H1 (cell line): ENCODE measurements at regions not wholly inside any gene's neighbourhood (a gene's known extent, or its start where the extent isn't known, plus 50 kb on each side); places are given as distances from the start of the nearest gene placed in this dataset.

Experiments
- CTCF ChIA-PET: fragments of 300-600 bp; sonication (Branson Sonifier 250); formaldehyde crosslinking; loops from one replicate; lab custom pipeline; 2021; ENCODE audit not compliant: partially characterized antibody; lab: Charles Lee
- POLR2A ChIA-PET: fragments of 300-600 bp; sonication (Branson Sonifier 250); formaldehyde crosslinking; loops from one replicate; lab custom pipeline; 2021; ENCODE audit warnings: inconsistent platforms; ENCODE audit not compliant: partially characterized antibody; lab: Charles Lee
- DNase-seq, 2 experiments: peaks; one replicate each; pipeline versions ENCODE4 v3.0.0 to v3.0.0-alpha.2; 2010 to 2022; ENCODE audit warnings: low spot score in 2 of 2, low read depth in 1 of 2, mixed read lengths in 1 of 2
- FAIRE-seq: peaks from 2 replicates; lab custom pipeline; 2011; peaks lifted over from hg19 to GRCh38; lab: Jason Lieb, UNC
- H2AFZ ChIP-seq: 2 replicates; pipeline ENCODE4 v1.8.1; 2012; ENCODE audit warnings: low read length, inconsistent platforms
- H2AK5ac ChIP-seq: 2 replicates; pipeline ENCODE4 v1.6.1; 2013; ENCODE audit warnings: low read depth, low read length
- H2BK120ac ChIP-seq: replicated peaks from 2 replicates; pipeline ENCODE3; 2013; ENCODE audit warnings: low read depth, low read length, inconsistent platforms
- H2BK12ac ChIP-seq: 2 replicates; pipeline ENCODE4 v1.6.1; 2013; ENCODE audit warnings: low read depth, low read length
- H2BK15ac ChIP-seq: 2 replicates; pipeline ENCODE4 v1.6.1; 2013; ENCODE audit warnings: low read length
- H2BK20ac ChIP-seq: 2 replicates; pipeline ENCODE4 v1.6.1; 2013; ENCODE audit warnings: low read length
- H2BK5ac ChIP-seq: 2 replicates; pipeline ENCODE4 v1.6.1; 2013; ENCODE audit warnings: low read depth, low read length
- H3K14ac ChIP-seq: 2 replicates; pipeline ENCODE4 v1.6.1; 2013; ENCODE audit warnings: inconsistent platforms; ENCODE audit not compliant: insufficient read length
- H3K18ac ChIP-seq: 2 replicates; pipeline ENCODE4 v1.6.1; 2013; ENCODE audit warnings: low read length; ENCODE audit errors: extremely low read depth
- H3K23ac ChIP-seq: 2 replicates; pipeline ENCODE4 v1.6.1; 2013; ENCODE audit warnings: inconsistent platforms; ENCODE audit not compliant: insufficient read length
- H3K23me2 ChIP-seq: 2 replicates; pipeline ENCODE4 v1.6.1; 2013; ENCODE audit warnings: low read depth, low read length
- H3K27ac ChIP-seq: 2 replicates; pipeline ENCODE4 v1.6.1; 2011; ENCODE audit warnings: low read depth, low read length, inconsistent platforms
- H3K27me3 ChIP-seq, 4 experiments: replicated peaks in 1 of 4; 1 replicate in 1 of 4; 2 replicates in 3 of 4; pipeline versions ENCODE4 v1.6.1 to v1.8.1; 2011 to 2013; ENCODE audit warnings: low read length in 3 of 4, mild to moderate bottlenecking in 3 of 4, inconsistent platforms in 2 of 4, mixed read lengths in 2 of 4, moderate library complexity in 1 of 4; ENCODE audit not compliant: control insufficient read depth in 3 of 4, insufficient read depth in 3 of 4; ENCODE audit errors: extremely low read depth in 1 of 4
- H3K36me3 ChIP-seq, 4 experiments: 2 replicates each; pipeline versions ENCODE4 v1.6.1 to v1.8.1; 2011 to 2013; ENCODE audit warnings: mild to moderate bottlenecking in 4 of 4, low read length in 3 of 4, moderate library complexity in 2 of 4, control low read depth in 1 of 4, inconsistent platforms in 1 of 4; ENCODE audit not compliant: insufficient read depth in 4 of 4, control insufficient read depth in 2 of 4
- H3K4ac ChIP-seq: replicated peaks from 2 replicates; pipeline ENCODE3; 2013; ENCODE audit warnings: low read length, low read depth, mixed read lengths, inconsistent platforms; ENCODE audit not compliant: insufficient read length
- H3K4me1 ChIP-seq, 4 experiments: replicated peaks in 1 of 4; 1 replicate in 1 of 4; 2 replicates in 3 of 4; pipeline versions ENCODE4 v1.6.1 to v1.8.1; 2011 to 2013; ENCODE audit warnings: low read length in 3 of 4, inconsistent platforms in 2 of 4, mixed read lengths in 1 of 4; ENCODE audit not compliant: insufficient read depth in 4 of 4, control insufficient read depth in 3 of 4
- H3K4me2 ChIP-seq, 2 experiments: 2 replicates each; pipeline versions ENCODE4 v1.6.1 to v1.8.1; 2011 to 2013; ENCODE audit warnings: low read depth in 2 of 2, low read length in 2 of 2, control low read depth in 1 of 2, inconsistent platforms in 1 of 2, mild to moderate bottlenecking in 1 of 2; ENCODE audit not compliant: insufficient read depth in 1 of 2
- H3K4me3 ChIP-seq, 4 experiments: fragments of 200-600, 300-600 bp in 1 of 4; sonication (generic), shearing (Covaris generic), sonication (Bioruptor Twin) in 1 of 4; 2 replicates each; pipeline versions ENCODE4 v1.5.1 to v1.8.1; 2011 to 2016; ENCODE audit warnings: low read length in 4 of 4, low read depth in 3 of 4, control low read depth in 2 of 4, inconsistent platforms in 2 of 4, mild to moderate bottlenecking in 2 of 4, mixed read lengths in 1 of 4, moderate library complexity in 1 of 4; ENCODE audit not compliant: insufficient read depth in 2 of 4; ENCODE audit errors: extremely low read depth in 1 of 4
- H3K56ac ChIP-seq: replicated peaks from 2 replicates; pipeline ENCODE3; 2013; ENCODE audit warnings: low read depth, mild to moderate bottlenecking, mixed read lengths, low read length, inconsistent platforms; ENCODE audit not compliant: insufficient read length
- H3K79me1 ChIP-seq: 2 replicates; pipeline ENCODE4 v1.6.1; 2013; ENCODE audit warnings: low read depth, low read length, control low read depth
- H3K79me2 ChIP-seq, 2 experiments: 2 replicates each; pipeline versions ENCODE4 v1.6.1 to v1.8.1; 2012 to 2013; ENCODE audit warnings: low read length in 2 of 2, mild to moderate bottlenecking in 2 of 2, inconsistent platforms in 1 of 2; ENCODE audit not compliant: insufficient read depth in 2 of 2, control insufficient read depth in 1 of 2
- H3K9ac ChIP-seq, 4 experiments: replicated peaks in 1 of 4; 1 replicate in 1 of 4; 2 replicates in 3 of 4; pipeline versions ENCODE4 v1.6.1 to v1.8.1; 2011 to 2013; ENCODE audit warnings: low read depth in 3 of 4, low read length in 3 of 4, control low read depth in 2 of 4, mild to moderate bottlenecking in 2 of 4, moderate library complexity in 2 of 4, inconsistent platforms in 1 of 4; ENCODE audit errors: extremely low read depth in 1 of 4
- H3K9me3 ChIP-seq, 2 experiments: 2 replicates each; pipeline versions ENCODE4 v1.6.1 to v1.8.1; 2012 to 2013; ENCODE audit warnings: mild to moderate bottlenecking in 2 of 2, moderate library complexity in 2 of 2, control low read depth in 1 of 2, inconsistent platforms in 1 of 2, low read depth in 1 of 2, low read length in 1 of 2, mixed read lengths in 1 of 2; ENCODE audit not compliant: insufficient read depth in 2 of 2
- H4K20me1 ChIP-seq, 2 experiments: replicated peaks in 1 of 2; 2 replicates each; pipeline versions ENCODE3 to v1.8.1; 2011 to 2013; ENCODE audit warnings: inconsistent platforms in 2 of 2, low read length in 2 of 2, mild to moderate bottlenecking in 1 of 2; ENCODE audit not compliant: insufficient read depth in 2 of 2, control insufficient read depth in 1 of 2
- H4K5ac ChIP-seq: 2 replicates; pipeline ENCODE4 v1.6.1; 2013; ENCODE audit warnings: low read length, low read depth, mixed read lengths, inconsistent platforms; ENCODE audit not compliant: insufficient read length
- H4K8ac ChIP-seq: 2 replicates; pipeline ENCODE4 v1.8.0; 2013; ENCODE audit warnings: mild to moderate bottlenecking, moderate library complexity, low read length, inconsistent platforms; ENCODE audit not compliant: insufficient read depth; ENCODE audit errors: extremely low read depth
- H4K91ac ChIP-seq: replicated peaks from 2 replicates; pipeline ENCODE3; 2013; ENCODE audit warnings: low read length, mixed read lengths, inconsistent platforms; ENCODE audit not compliant: insufficient read length
- ATF3 ChIP-seq: IDR thresholded peaks from 2 replicates; pipeline ENCODE4 v1.6.1; 2011; ENCODE audit warnings: low read depth, mild to moderate bottlenecking, low read length; ENCODE audit not compliant: insufficient read depth
- BRCA1 ChIP-seq: IDR thresholded peaks from 2 replicates; pipeline ENCODE4 v1.6.1; 2012; ENCODE audit warnings: low read depth, low read length, improper control_type of control experiment
- CTBP2 ChIP-seq: IDR thresholded peaks from 2 replicates; pipeline ENCODE4 v1.7.0; 2011; ENCODE audit warnings: borderline replicate concordance, mild to moderate bottlenecking, moderate library complexity, mixed read lengths, low read length; ENCODE audit not compliant: insufficient read depth, insufficient read length
- EGR1 ChIP-seq: IDR thresholded peaks from 2 replicates; pipeline ENCODE4 v1.6.1; 2011; ENCODE audit warnings: low read depth, low read length, borderline replicate concordance
- EZH2 ChIP-seq: fragments of 200-600 bp; sonication (generic); IDR thresholded peaks from 2 replicates; pipeline ENCODE4 v1.7.1; 2012; ENCODE audit warnings: low read depth, mild to moderate bottlenecking, moderate library complexity, low read length, inconsistent platforms; ENCODE audit not compliant: severe bottlenecking
- HDAC2 ChIP-seq, 2 experiments: fragments of 300-600 bp in 1 of 2; sonication (generic) in 1 of 2; IDR thresholded peaks; 2 replicates each; pipeline ENCODE4 v1.6.1; 2011 to 2012; ENCODE audit warnings: low read depth in 2 of 2, low read length in 2 of 2, mild to moderate bottlenecking in 2 of 2, moderate library complexity in 2 of 2, borderline replicate concordance in 1 of 2, inconsistent platforms in 1 of 2
- KDM1A ChIP-seq: fragments of 200-600, 300-600 bp; sonication (generic); IDR thresholded peaks from 2 replicates; pipeline ENCODE4 v1.7.1; 2016; ENCODE audit warnings: mild to moderate bottlenecking, low read length, borderline replicate concordance
- KDM4A ChIP-seq: IDR thresholded peaks from one replicate; pipeline ENCODE4 v1.7.1; 2012; ENCODE audit warnings: low read depth, mild to moderate bottlenecking, moderate library complexity, low read length, inconsistent platforms; ENCODE audit not compliant: severe bottlenecking
- NRF1 ChIP-seq: IDR thresholded peaks from 2 replicates; pipeline ENCODE4 v1.6.1; 2011; ENCODE audit warnings: mild to moderate bottlenecking, low read depth, low read length, improper control_type of control experiment
- RBBP5 ChIP-seq: IDR thresholded peaks from 2 replicates; pipeline ENCODE4 v1.7.1; 2012; ENCODE audit warnings: low read depth, mild to moderate bottlenecking, inconsistent platforms, low read length, moderate library complexity, borderline replicate concordance
- SIRT6 ChIP-seq: IDR thresholded peaks from one replicate; pipeline ENCODE4 v1.7.1; 2012; ENCODE audit warnings: low read length, inconsistent platforms
- SIX5 ChIP-seq: IDR thresholded peaks from 2 replicates; pipeline ENCODE4 v1.6.1; 2011; ENCODE audit warnings: mild to moderate bottlenecking, low read depth, low read length
- SP2 ChIP-seq: IDR thresholded peaks from 2 replicates; pipeline ENCODE4 v1.6.1; 2012; ENCODE audit warnings: mild to moderate bottlenecking, low read length, inconsistent platforms
- SP4 ChIP-seq: IDR thresholded peaks from 2 replicates; pipeline ENCODE4 v1.6.1; 2012; ENCODE audit warnings: low read length, inconsistent platforms
- ZNF274 ChIP-seq: IDR thresholded peaks from 2 replicates; pipeline ENCODE4 v1.7.0; 2012; ENCODE audit warnings: low read length, borderline replicate concordance; ENCODE audit errors: extremely low read depth
- WGBS, 2 experiments: shearing (Covaris generic) in 1 of 2; methylation state at CpG; one replicate each; pipeline versions ENCODE4 v1.1.6 to v1.1.7; 2013 to 2015; ENCODE audit warnings: low lambda C conversion rate in 2 of 2, mixed read lengths in 2 of 2, inconsistent platforms in 1 of 2, low coverage in 1 of 2, missing lambda C conversion rate in 1 of 2; ENCODE audit not compliant: insufficient replicate concordance in 2 of 2, insufficient coverage in 1 of 2, insufficient read length in 1 of 2; ENCODE audit errors: extremely low coverage in 1 of 2, missing lambda C conversion rate in 1 of 2; 5-methylcytosine and 5-hydroxymethylcytosine counted together

GRCh38 chr3:77786216-77786615 is 746.3 kb downstream of the ROBO2 start:
- Histone ChIP-seq H3K36me3 (no peaks in the 10 kb centered on the region), H3K14ac (no peak overlapping the region), H3K27ac (no peak overlapping the region), H3K4ac (no peak overlapping the region), H3K56ac (no peak overlapping the region), H3K4me2 (no peak overlapping the region), H2BK5ac (no peak overlapping the region), H3K27me3 (no peaks in the 10 kb centered on the region), H2BK12ac (no peak overlapping the region), H2AK5ac (no peak overlapping the region), H2BK120ac (no peak overlapping the region), H3K23ac (no peak overlapping the region), H3K9ac (no peak overlapping the region), H2BK20ac (no peak overlapping the region), H4K91ac (no peak overlapping the region), H4K5ac (no peak overlapping the region), H3K23me2 (no peaks in the 10 kb centered on the region), H3K4me1 (peaks cover 0 to 2% (median 0%) of the 10 kb centered on the region in 4 experiments; a peak in 2 of 7 replicates), H2BK15ac (no peak overlapping the region), H2AFZ (no peak overlapping the region), H3K9me3 (no peaks in the 10 kb centered on the region), H3K79me1 (no peaks in the 10 kb centered on the region), H4K20me1 (no peaks in the 10 kb centered on the region), H4K8ac (no peak overlapping the region), H3K4me3 (no peak overlapping the region), H3K18ac (no peak overlapping the region), H3K79me2 (no peaks in the 10 kb centered on the region)
- CTCF ChIA-PET: no interaction called here
- FAIRE-seq (no peak), DNase-seq (no peak)
- POLR2A ChIA-PET: no interaction called here
- 85% methylated on average over 1 of the region's 1 CpG; no CpG with 5 or more reads in 1 of the 2 experiments for WGBS, 2 experiments
- TF ChIP-seq HDAC2 (IDR thresholded peaks at IDR 0.05; ENCODE audit: borderline replicate concordance in 1 of 2, low read depth in 2 of 2, low read length in 2 of 2): no peak
- no peak for TF ChIP-seq ATF3
- no peak for TF ChIP-seq CTBP2
- no peak for TF ChIP-seq ZNF274
- no peak for TF ChIP-seq SP4
- TF ChIP-seq EGR1: no peak
- no peak for TF ChIP-seq NRF1
- no peak for TF ChIP-seq BRCA1
- TF ChIP-seq RBBP5: no peak
- TF ChIP-seq SP2: no peak
- TF ChIP-seq SIRT6: no peak
- TF ChIP-seq KDM1A: no peak
- TF ChIP-seq EZH2: no peak
- no peak for TF ChIP-seq KDM4A
- TF ChIP-seq SIX5: no peak
